HG03175 (cell line): ENCODE measurements at regions not wholly inside any gene's neighbourhood (a gene's known extent, or its start where the extent isn't known, plus 50 kb on each side); places are given as distances from the start of the nearest gene placed in this dataset.

Source experiments
- ATAC-seq: cut with Tn5 transposase; IDR thresholded peaks from one replicate; pipeline ENCODE4 v1.9.1; 2021; ENCODE audit warnings: mild to moderate bottlenecking, moderate library complexity; ENCODE audit not compliant: unreplicated experiment

- no peak for ATAC-seq
Measured at GRCh38 chr3:181855825-181856224, 144.1 kb downstream of the SOX2 start.

DNA sequence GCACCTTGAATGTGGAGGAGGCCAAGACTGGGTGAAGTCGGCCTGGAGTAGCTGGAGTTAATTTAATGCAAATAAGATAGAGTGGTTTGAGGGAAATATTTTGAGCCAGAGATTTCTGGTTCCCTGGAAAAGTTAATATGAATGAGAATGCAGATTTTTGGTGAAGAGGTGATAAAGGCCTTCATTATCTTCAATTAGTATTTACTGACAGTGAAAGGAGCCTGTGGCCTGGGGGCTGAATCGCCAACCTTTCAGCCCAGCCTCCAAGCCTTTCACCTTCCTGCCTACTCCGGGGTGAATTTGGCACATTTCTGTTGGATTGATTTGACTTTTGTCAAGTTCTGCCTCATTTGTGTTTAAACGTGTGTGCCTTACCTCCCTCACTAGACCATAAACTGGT lies 147.8 kb downstream of the SOX2 start:
- no peak for ATAC-seq

DNA sequence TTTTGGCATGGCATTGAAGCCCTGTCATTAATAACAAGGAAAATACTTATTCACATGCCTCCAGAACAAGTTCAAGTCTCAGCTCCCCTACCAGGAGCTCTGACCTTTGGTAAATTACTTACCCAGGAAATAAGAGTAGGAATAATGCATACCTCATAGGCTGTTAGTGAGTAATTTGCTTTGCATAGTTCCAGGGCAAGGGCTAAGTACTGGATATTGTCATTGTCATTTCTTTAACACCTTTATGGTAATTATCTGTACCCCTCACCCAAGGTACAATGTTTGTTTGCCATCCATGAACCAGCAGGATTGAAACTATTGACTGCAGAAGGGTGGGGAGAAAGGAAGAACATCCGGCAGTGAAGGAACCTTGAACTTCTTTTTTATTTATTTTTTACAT lies 148.5 kb downstream of the SOX2 start:
- ATAC-seq: no peak

GRCh38 chr3:181862502-181862901 lies 150.8 kb downstream of the SOX2 start:
- no peak for ATAC-seq

DNA sequence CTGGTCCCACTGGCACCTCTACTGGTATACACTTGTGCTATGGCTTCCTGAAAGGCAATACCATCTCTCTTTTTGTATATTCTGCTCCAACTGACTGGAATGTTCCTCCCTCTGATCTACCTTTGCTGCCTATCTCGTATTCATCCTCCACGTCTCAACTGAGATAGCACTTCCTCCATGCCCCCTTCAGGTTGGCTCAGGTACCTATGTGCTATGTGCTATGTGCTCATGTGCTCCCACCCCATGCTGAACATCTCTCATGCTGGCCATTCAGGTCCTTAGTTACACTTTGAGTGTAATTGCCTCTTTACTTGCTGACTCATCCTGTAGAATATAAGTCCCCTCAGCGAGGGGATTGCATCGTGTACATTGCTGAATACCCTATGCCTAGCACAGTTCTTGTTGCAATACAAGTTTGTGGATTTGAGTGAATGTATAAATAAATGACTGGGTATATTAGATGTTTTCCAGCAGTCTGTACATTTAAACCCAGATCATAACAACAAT lies 156.9 kb downstream of the SOX2 start:
- ATAC-seq: no peak

- ATAC-seq: no peak
Measured at GRCh38 chr3:181872887-181873286, 161.2 kb downstream of the SOX2 start.

- ATAC-seq: no peak
Measured at GRCh38 chr3:181879926-181880325, 168.2 kb downstream of the SOX2 start.

DNA sequence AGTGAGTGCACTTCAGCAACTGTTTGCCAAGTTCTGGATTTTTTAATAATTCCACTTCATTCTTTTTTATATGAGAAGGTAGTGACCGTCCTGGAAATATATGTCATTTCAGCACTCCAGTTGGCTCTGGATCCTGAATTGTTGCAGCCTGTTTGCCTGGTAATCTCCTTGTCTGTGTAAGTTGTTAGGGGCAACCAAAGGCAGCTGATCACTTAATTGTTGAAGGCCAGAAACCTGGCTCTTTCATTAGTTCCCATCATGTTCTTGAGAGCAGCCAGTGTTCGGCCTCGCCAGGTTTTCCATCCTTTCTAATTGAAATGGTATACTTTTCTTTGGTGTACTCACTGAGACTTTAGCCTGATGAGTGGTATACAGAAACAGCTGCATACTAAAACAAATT lies 168.6 kb downstream of the SOX2 start:
- no peak for ATAC-seq

DNA sequence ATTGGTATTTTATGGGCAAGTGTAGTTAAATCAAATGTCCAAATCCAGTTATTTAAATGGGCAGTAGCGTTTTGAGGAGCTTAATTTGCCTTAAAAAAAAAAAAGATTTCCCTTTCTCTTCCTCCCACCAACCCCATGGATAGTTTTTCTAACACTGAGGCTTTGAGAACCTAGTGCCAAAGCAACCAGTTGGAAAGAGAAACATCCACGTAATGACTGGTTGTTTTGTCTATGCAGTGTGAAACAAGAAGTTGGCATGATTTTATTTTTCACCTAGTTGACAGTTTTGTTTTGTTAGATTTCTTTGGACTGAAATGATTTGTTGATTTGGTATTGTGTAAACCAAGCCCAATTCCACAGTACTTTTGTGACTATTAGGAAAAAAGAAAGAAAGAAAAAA lies 170.0 kb downstream of the SOX2 start:
- no peak for ATAC-seq

GRCh38 chr3:181885868-181886630 lies 174.3 kb downstream of the SOX2 start:
- no peak for ATAC-seq

DNA sequence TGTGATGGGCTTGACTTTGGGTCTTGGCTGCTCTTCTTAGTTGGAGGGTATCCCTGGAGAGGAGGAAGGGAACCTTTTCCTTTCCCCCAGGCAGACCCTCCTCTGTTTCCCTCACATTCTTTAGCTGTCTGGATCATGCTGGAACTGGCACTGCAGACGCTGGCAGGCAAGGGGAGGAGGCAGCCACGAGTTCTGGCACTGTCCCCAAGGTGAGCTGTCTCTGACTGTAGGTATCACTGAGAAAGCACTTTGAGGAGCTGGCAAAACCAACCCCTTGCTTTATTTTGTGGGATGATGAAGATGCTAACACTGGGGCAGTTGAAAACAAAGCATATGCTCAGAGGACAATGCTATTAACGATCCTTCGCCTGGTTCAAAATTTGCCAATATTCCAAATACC lies 175.0 kb downstream of the SOX2 start:
- ATAC-seq: no peak

DNA sequence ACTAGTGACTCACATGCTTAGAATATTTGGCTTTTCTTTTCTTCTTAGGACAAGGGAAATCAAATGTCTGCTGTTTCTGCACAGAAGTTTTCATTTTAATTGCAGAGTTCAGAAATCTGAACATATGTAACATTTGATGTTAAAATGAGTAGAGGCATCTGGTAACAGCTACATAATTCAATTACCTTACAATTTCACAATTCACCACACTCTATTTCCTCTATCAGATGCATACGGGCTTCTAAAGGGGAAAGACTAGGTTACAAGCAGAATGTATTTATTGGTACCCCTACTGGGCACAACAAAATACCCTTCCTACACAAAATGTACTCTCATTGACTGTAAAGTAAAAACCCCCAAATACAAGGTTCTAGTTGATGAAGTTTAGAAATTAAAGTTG lies 176.0 kb downstream of the SOX2 start:
- no peak for ATAC-seq

DNA sequence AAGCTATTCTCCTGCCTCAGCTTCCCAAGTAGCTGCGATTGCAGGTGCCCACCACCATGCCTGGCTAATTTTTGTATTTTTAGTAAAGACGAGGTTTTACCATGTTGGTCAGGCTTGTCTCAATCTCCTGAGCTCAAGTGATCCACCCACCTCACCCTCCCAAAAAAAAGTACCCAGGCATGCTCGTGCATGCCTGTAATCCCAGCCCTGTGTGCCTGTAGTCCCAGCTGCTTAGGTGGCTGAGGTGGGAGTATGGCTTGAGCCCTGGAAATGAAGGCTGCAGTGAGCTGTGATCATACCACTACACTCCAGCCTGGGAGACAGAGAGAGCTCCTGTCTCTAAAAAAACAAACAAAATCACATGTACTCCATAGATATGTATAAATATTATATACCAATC lies 176.5 kb downstream of the SOX2 start:
- no peak for ATAC-seq

- ATAC-seq: no peak
Measured at GRCh38 chr3:181892848-181893247, 181.1 kb downstream of the SOX2 start.

- no peak for ATAC-seq
Measured at GRCh38 chr3:181896605-181897004, 184.9 kb downstream of the SOX2 start.

DNA sequence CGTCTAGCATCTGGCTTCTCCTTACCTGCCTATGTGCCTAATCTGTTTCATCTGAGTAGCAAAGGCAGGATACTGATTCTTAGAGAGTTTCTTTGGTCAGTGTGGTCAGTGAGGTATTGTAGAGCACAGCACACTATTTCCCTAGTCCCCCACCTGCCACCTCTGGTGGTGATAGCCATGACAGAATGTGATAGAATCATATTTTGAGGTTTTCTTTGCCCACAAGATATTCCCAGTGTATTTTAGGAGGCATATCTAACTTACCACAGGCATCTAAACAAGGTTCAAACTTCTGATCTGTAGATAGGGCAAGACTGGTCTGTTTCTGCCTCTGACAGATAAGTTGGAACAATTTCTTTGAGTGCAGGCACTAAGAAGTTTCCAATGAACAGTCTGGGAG lies 188.0 kb downstream of the SOX2 start:
- no peak for ATAC-seq

DNA sequence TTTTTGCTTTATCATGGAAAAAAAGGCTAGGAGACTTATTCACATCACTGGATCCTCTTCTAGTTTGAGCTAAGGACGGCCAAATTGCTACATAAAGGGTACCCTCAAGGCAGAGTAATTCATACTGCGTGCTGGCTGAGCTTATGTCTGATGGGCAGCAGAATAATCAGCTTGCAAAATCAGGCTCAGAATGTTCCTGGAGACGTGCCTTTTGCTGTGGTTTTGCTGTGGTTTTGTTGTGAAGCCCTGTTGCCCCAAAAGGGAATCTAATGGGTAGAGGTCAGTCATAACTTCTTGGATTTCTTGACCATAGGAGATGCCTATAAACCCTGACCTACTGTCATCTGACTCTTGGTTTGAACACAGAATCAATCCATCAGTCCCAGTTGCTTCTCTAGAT lies 189.9 kb downstream of the SOX2 start:
- no peak for ATAC-seq

- no peak for ATAC-seq
Measured at GRCh38 chr3:181906338-181906737, 194.6 kb downstream of the SOX2 start.

DNA sequence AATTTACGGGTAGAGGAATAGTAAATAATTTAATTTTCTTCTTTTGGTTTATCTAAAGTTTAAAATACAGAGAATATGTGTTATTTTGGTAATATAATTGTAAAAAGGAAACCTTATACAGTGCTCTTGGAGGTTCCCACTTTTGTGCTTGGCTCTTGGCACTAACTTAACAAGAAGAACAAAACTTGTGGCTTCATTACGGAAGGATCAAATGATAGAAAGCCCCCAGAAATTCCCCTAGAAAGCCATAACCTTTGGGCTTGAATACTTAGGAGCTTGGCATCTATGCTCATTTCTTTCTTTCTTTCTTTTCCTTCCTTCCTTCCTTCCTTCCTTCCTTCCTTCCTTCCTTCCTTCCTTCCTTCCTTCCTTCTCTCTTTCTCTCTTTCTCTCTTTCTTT lies 197.5 kb downstream of the SOX2 start:
- ATAC-seq: no peak

DNA sequence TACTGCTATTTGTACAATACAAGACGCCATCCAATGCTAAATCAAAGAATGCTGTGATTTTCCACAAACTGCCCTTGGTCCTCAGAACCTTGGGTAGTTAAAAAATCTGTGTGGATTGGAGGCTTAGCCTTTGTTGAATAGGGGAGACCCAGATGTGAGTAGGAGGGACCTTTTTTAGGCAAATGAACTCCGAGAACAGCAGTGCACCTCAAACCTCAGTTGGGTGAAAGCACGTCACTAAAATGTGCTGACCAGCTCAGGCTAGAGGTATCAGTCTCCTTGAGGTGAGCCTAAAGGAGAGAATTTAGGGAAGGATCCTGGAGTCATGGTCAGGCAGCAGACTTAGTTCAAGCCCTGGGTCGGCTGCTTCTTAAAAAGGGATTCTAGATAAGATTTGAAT lies 200.7 kb downstream of the SOX2 start:
- ATAC-seq: no peak

DNA sequence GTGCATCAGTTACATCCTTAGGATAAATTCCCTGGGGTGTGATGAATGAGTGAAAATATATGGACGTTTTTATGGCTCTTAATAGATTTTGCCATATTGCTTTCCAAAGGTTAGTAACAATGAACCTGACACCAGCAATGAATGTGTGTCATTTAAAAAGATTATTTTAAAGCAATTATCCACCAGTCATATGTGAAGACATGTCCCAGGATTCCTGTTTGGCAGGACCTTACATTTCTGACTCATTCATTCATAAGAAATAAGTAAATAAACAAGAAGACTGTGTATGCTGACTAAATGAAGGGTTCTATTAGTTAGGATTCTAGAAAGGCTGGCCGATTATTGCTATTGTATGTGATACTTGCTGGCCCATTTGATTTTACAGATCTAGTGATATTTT lies 201.5 kb downstream of the SOX2 start:
- no peak for ATAC-seq

DNA sequence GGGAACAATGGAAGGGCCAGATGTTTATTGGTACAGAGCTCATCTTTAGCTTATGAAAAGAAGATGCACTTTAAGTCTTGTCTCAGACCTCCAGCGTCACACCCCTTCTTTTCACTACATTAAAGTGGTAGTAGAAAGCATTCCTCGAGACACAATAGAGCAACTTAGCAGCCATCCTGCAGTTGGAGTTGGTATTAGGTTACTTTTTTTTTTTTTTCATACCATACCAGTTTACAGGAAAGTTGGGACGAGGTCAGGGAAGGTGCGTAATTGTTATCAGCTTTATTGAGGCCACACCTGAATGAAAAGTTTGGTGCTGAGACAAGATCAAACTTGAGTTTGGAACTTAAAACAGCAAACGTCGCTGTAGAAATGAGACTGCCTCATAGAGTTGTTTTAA lies 203.8 kb downstream of the SOX2 start:
- ATAC-seq: no peak

DNA sequence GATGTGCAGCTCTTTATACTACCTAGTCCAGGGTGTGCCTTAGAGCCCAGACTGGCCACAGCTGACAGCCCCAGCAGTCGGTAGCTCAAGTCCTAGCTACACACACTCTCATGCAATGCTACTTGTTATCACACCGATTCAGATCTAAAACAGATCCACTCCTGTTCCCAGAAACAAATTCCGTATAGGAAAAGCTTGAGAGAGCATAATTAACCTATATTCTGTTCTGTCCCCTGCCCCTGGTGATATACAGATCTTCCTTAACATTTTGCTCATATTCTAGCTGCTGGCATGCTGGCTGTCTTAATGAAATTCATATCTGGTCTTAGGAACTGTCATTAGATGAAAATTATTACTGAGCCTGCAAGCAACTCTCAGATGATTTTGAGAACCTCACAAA lies 204.3 kb downstream of the SOX2 start:
- no peak for ATAC-seq
